ENCODE measurements at regions not wholly inside any gene's neighbourhood (a gene's known extent, or its start where the extent isn't known, plus 50 kb on each side); places are given as distances from the start of the nearest gene placed in this dataset.
"Not testable (repeated sequence)": the region's sequence is repeated elsewhere in the genome, so short reads cannot be mapped to it uniquely, and the experiment has no call there.

GRCh38 chr16:17018585-17018939 lies 452.2 kb downstream of the XYLT1 start:
- DNase-seq = no peak

DNA sequence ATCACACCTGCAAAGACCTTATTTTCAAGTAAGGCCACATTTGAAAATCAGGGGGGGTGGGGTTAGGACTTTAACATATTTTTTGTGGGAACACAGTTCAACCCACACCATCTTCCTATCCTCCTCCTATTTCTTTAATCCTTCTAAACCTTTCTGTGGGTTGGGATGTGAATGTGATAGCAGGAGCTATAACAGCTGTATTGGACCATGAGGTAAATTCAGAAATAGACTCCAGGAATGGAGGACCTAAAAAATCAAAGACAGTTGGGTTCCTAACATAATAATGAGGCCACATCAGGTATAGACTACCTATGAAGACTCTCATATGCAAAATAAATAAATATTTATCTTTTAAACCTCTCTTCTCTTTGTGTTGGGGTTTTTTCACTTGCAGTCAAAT lies 451.4 kb downstream of the XYLT1 start:
- DNase-seq = no peak

DNA sequence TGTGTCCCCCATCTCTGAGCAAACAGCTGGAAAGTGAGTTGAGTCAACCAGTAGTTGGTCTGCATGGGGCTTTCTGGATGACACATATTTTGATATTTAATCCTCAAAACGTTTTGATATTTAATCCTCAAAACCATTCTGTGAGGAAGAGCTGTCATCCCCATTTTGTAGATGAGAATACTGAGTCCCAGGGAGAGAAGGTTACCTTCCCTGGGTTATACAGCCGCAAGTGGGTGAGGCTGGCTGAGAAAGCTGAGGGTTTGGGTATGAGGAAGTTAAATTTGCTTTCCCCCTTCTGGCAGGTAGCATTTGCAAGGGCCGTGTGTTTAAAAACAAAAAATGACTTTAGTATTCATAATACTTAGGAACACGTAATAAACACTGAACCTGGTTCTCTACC lies 447.2 kb downstream of the XYLT1 start:
- DNase-seq = no peak

DNA sequence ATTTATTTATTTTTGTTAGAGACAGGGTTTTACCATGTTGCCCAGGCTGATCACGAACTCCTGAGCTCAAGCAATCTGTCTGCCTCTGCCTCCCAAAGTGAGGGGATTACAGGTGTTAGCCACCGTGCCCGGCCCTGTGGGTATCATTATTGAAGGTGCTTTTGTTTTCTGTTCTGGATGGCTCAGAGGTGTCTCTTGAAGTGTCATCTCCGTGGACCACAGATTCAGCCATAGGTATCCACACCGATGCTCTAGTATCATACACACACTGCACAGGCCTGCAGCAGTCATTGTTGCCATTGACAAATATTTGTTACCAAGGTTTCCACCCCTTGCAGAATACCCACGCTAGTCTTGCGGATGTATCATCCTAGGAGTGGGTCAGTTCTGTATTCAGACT lies 446.2 kb downstream of the XYLT1 start:
- no peak for DNase-seq

- DNase-seq = no peak
These were observed 444.0 kb downstream of the XYLT1 start for GRCh38 chr16:17026600-17027242.

GRCh38 chr16:17027488-17028129 lies 443.2 kb downstream of the XYLT1 start:
- DNase-seq = no peak

- DNase-seq = no peak
These were observed 441.0 kb downstream of the XYLT1 start for GRCh38 chr16:17029602-17030350.

DNA sequence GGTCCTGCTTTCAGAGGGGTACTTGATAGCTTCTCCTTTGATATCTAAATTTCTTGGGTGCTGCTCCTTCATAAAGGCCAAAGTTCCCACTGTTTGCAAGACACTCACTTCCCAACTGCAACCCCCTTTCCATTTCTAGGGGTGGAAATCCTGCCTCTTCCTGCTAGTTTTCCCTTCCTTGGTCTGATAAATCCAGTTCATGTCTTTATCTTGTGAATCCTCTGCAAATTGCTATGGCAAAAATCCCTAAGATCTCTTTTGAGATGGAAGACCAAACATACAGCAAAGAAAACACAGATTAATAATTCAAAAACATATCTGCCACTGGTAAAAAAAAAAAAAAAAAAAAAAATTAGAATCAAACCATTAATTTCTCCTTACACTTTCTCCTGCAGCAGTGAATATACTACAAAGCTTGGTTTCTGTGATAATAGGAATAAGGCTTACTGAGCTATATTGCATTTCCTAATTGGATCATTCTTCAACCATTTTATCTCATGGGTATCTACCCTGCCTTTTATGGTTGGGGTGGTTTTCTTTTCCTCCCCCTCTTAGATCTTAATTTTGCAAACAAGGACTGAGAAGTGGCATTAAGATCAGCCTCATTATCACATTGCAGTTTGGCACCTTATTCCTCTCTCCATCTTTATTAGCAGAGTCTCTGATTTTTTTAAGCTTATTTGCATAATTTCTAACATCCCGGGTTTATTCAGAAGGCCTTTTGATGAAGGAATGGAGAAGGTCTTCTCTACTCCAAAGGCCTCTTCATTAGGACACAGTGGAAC lies 439.1 kb downstream of the XYLT1 start:
- DNase-seq = no peak

DNA sequence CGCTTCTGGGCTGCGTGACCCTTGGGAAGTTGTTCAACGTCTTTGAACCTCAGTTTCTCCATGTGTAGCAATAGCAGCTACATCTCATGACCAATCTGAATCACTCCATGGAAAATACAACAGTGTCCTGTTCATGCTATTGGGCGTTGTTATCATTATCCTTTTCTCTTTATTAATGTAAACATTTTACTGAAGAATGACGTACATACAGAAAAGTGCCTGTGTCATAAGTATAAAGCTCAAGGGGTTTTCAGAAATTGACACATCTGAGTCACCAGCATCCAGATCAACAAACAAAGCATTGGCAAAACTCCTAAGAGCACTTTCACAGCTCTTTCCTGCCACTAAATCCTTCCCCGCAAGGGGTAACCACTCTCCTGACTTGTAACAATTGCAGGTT lies 438.4 kb downstream of the XYLT1 start:
- DNase-seq = no peak

GRCh38 chr16:17034477-17035252 lies 436.1 kb downstream of the XYLT1 start:
- DNase-seq = no peak

- no peak for DNase-seq
These were observed 433.3 kb downstream of the XYLT1 start for GRCh38 chr16:17037499-17037898.

GRCh38 chr16:17038415-17038814 lies 432.3 kb downstream of the XYLT1 start:
- no peak for DNase-seq

DNA sequence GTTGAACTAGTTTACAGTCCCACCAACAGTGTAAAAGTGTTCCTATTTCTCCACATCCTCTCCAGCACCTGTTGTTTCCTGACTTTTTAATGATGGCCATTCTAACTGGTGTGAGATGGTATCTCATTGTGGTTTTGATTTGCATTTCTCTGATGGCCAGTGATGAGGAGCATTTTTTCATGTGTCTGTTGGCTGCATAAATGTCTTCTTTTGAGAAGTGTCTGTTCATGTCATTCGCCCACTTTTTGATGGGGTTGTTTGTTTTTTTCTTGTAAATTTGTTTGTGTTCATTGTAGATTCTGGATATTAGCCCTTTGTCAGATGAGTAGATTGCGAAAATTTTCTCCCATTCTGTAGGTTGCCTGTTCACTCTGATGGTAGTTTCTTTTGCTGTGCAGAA lies 421.7 kb downstream of the XYLT1 start:
- DNase-seq = not testable (repeated sequence)

DNA sequence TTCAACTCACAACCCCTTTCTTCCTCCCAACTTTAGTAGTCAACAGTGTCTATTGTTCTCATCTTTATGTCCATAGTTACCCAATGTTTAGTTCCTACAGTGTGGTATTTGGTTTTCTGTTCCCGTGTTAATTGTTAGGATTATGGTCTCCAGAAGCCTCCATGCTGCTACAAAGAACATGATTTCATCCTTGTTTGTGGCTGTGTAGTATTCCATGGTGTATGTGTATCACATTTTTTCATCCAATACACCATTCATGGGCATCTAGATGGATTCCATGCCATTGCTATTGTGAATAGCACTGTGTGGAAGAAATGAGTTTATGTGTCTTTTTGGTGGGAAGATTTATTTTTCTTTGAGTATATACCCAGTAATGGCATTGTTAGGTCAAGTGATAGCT lies 420.3 kb downstream of the XYLT1 start:
- no peak for DNase-seq

Data from NCI-H187 treated with DMSO at 0.1 percent for 48 hours (cell line).